Neural progenitor cell (in vitro differentiated cells): ENCODE measurements at regions not wholly inside any gene's neighbourhood (a gene's known extent, or its start where the extent isn't known, plus 50 kb on each side); places are given as distances from the start of the nearest gene placed in this dataset.

Experiments
- EZH2 ChIP-seq: fragments of 200-600 bp; sonication (generic); IDR thresholded peaks from 2 replicates; pipeline ENCODE4 v1.6.1; 2017; ENCODE audit warnings: antibody characterized with exemption, mild to moderate bottlenecking, moderate library complexity
- TF ChIP-seq, protein P1 (sequence below): fragments of 200-600 bp; sonication (generic); IDR thresholded peaks from 2 replicates; pipeline ENCODE4 v1.5.1; 2017; ENCODE audit warnings: antibody characterized with exemption, mild to moderate bottlenecking

DNA sequence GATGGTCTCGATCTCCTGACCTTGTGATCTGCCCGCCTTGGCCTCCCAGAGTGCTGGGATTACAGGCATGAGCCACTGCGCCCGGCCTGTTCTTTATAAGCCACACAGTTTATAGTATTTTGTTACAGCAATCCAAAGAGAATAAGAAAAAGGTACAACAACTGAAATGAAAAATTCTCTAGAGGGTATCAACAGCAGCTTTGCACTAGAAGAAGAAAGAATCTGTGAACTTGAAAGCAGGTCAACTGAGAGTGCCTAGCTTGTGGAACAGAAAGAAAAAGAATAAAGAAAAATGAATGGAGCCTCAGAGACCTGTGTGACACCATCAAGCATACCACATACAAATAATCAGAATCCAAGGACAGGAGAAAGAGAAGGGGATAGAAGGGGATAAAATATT, 66.8 kb upstream of the CTLA4 start:
- TF ChIP-seq, protein P1, sequence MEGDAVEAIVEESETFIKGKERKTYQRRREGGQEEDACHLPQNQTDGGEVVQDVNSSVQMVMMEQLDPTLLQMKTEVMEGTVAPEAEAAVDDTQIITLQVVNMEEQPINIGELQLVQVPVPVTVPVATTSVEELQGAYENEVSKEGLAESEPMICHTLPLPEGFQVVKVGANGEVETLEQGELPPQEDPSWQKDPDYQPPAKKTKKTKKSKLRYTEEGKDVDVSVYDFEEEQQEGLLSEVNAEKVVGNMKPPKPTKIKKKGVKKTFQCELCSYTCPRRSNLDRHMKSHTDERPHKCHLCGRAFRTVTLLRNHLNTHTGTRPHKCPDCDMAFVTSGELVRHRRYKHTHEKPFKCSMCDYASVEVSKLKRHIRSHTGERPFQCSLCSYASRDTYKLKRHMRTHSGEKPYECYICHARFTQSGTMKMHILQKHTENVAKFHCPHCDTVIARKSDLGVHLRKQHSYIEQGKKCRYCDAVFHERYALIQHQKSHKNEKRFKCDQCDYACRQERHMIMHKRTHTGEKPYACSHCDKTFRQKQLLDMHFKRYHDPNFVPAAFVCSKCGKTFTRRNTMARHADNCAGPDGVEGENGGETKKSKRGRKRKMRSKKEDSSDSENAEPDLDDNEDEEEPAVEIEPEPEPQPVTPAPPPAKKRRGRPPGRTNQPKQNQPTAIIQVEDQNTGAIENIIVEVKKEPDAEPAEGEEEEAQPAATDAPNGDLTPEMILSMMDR = no peak
- no peak for TF ChIP-seq EZH2
